NCI-H82 treated with DMSO at 0.1 percent for 48 hours (cell line): ENCODE measurements at regions not wholly inside any gene's neighbourhood (a gene's known extent, or its start where the extent isn't known, plus 50 kb on each side); places are given as distances from the start of the nearest gene placed in this dataset.

Experiments
- DNase-seq: peaks from one replicate; lab custom pipeline; 2025; ENCODE audit not compliant: unreplicated experiment; lab: John Stamatoyannopoulos, UW

DNA sequence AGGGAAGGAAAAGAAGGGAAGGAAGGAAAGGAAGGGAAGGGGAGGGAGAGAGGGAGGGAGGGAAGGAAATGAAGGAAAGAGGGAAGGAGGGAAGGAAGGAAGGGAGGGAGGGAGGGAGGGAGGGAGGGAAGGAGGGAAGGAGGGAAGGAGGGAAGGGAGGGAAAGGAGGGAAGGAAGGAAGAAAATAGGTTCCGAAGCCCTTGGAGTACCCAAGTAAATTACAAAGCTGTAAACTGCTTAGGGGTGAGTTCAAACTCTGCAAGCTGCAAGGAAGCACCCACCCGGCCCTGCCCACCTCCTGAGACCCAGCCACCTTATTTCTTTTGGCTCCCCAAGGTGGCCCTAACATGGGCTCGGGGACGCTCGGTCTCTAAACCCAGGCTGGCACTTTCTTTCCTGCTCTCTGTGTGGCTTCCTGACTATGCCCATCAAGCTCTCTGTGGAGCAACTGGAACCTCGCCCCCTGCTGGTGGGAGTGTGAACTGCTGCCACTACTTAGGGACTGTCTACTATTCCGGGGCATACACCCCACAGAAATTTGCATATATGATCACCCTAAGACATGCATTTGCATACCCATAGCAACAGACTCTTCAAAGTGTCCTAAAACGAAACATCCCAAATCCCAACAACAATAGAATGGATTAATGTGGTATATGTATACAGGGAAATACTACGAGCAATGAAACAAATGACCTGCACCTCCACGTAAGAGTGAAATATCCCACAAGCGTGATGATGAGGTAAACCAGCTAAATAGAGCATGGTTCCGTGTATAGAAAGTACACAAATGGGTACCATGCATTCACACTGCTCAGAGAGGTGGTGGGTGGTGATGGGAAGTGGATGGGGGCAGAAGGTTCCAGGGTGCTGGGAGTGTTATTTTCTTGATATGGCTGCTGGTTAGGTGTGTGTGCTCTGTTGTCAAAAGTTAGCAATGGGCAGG, 151.7 kb upstream of the TBL1X start:
- no peak for DNase-seq

DNA sequence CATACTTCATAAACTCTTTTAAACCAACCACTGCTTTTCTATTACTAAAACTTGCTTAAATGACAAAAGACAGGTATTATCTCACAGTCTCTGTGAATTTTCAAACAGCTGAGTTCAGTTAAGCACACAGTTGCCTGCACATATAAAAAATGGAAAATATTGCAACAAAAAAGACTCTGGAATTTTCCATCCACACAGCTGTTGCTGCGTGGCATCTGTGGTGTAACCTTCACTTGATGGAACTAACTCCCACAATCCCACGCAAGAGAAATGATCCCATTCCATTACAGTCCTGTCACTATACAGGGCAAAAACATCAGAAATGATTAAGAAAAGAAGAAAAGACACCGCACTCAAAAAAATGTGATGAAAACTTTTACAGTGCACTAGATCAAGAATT, 149.8 kb upstream of the TBL1X start:
- no peak for DNase-seq

DNA sequence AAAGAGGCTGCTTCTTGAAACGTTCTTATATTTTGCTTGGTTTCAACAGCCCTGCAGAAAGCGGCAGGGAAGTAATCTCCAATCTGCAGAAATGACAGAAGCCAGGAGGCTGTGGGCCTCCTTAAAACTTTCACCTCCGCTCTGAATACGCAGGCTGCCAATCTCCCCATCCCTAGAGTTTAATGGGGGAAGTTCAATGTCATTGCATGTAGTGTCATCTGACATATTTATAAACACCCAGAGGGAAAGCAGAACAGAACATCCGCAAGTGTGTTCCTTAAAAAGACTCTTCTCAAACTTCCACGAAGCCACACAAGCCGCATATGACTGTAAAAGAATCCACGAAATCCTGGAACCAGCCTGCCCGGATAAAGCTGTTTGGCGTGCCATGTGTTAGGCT, 148.8 kb upstream of the TBL1X start:
- no peak for DNase-seq

DNA sequence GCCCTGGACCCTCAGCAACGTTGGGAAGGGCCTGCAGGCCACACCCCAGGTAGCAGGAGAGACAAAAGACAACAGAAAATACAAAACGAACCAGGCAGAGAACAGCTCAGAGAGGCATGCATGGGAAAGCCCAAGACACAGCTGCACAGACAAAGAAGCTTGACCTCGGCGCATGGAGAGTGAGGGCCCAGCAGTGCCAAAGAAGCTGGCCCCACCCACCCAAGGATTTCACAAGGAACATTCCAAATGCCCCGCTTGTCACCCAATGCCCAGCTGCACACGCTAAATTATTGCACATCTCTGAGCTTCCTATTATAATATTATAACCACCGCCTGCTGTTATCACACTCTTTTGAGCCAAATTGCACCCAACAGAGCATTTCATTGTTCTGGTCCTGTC, 147.7 kb upstream of the TBL1X start:
- DNase-seq = no peak

DNA sequence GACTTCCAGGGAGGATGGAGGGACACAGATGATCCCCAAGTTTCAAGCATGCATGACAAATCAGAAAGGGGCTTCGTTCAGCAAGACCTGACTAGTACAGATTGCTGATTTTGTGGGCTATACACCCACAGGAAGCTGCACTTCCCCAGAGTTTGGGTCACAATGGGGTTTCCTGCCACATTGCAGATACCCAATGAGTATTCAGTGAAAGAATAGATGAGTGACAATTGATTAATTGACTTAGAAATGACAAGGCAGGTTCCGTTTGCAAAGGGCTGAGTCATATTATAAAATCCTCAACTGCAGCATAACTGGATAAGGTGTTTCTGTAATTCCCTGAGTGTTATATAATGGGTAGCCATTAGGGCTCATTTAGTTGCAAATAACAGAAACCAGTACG, 146.6 kb upstream of the TBL1X start:
- DNase-seq = no peak

DNA sequence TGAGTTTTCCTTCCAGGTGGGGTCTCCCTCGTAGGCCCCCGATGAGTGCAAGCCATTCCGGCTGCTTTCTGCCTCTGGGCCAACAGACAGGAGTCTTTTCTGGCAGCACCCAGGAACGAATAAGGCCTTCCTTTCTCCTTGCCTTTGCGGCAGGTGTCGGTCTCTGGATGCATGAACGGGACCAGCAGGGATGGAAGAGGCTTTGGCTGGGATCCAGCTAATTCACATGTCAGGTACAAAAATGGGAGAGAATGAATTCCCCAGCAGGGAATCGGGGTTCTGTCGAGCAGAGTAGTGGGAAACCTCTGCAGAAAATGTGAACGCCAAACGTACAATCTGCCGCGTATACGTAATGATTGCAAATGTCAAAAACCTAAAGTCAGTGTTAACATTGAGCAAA, 146.1 kb upstream of the TBL1X start:
- DNase-seq = no peak

DNA sequence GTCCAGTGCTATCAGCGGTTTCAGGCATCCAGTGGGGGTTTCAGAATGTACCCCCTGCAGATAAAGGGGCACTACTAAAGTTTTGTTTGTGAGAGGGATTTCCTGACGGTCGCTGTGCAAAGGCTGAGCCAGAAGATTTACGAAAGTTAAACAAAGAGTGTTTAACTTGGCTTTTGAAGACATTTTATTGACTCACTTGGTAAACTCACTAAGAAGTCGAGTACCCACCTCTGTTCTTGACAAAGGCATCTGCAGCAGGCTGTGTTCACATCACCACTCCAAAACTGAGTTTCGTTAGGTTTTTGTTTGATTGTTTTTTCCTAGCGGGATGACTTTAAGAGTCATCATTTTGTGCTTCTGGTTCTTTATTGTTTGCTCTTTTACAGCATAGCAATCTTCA, 143.9 kb upstream of the TBL1X start:
- DNase-seq = no peak

DNA sequence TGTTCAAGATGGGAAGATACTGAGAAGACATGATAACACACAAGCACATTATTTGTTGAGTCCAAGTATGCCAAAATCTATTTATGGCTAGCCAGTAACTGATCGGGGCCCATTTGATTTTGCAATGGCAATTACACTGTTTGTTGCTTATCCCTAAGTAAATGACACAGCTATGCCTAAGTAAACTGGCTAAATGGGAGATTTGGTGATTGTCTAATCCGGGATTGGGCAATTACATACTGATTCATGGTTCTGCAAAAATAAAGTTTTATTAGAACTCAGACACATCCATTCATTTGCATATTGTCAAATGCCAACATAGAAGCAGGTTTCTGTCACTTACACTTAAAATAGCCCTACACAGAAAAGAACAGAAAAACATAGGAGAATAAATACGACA, 140.2 kb upstream of the TBL1X start:
- DNase-seq = no peak

DNA sequence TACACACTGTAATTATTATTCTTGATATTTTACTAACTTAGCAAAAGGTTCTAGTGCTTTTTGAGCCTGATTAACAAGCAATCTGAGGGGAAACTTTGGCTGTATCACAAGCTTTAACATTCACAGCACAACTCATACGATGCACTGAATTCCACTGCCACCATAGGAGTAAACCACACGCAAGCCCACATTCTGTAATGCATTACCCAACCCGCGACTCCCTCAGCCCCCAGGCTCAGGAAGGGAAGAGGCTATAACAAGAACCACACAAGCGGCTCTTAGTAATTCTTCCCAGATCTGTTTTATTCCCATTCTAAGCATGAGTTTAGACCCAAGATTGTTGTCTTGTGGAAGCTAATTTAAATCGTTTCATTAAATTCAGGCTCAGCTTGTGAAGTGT, 138.5 kb upstream of the TBL1X start:
- DNase-seq = no peak

DNA sequence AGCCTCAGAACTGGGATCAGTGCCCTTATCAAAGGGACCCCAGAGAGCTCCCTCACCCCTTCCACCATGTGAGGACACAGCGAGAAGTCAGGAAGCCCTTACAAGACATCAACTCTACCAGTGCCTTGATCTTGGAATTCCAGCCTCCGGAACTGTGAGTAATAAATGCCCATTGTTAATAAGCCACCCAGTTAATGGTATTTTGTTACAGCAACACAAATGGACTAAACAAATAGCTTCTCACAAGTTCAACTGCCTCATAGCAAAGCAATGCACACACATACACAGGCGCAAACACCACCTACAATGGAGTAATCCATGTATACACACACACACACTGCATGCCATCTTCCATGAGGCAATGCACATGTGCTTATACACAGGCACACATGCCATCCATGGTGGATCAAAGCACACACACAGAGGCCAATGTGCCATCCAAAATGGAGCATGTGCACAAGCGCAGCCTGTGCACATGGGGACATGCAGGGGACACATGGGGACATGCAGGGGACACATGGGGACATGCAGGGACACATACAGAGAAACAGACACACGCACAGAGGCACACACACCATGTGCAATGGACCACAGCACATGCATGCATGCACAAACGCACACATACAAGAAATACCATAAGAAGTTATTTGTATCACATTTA, 137.6 kb upstream of the TBL1X start:
- DNase-seq = no peak

DNA sequence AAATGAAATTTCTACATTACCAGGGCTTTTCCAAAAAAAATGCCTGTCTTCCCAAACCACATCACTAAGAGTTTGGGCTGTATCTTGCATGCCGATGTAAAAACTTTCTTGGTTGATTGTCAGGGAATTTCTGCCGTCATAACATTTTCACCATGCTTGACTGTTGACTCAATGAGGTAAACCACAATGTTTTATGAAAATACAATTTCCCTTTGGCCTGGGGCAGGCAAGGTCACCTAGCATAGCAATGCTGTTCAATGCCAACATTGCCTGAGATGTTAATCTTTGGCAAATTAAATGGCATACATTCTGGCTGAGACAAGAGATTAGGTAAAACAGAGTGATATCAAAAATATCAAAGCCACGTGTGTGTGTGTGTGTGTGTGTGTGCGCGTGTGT, 137.1 kb upstream of the TBL1X start:
- DNase-seq = no peak

DNA sequence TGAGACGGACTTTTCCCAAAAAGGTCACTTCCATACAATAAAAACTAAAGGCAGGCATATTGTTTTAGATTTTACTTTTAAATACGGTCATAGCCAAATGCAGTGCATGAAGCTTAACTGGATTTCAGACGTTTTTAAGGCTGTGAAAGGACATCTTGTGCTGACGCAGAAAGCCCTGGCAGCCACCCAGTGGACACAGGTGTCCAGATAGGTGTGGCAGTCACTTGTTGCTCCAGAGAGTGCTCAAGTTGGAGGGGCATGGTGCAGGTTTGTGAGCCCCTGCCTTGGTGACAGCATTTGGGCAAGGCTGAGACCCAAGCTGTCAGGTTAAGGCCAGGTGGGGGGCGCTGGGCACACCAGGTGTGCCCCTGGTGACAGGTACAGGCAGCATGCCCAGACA, 135.8 kb upstream of the TBL1X start:
- DNase-seq = no peak

DNA sequence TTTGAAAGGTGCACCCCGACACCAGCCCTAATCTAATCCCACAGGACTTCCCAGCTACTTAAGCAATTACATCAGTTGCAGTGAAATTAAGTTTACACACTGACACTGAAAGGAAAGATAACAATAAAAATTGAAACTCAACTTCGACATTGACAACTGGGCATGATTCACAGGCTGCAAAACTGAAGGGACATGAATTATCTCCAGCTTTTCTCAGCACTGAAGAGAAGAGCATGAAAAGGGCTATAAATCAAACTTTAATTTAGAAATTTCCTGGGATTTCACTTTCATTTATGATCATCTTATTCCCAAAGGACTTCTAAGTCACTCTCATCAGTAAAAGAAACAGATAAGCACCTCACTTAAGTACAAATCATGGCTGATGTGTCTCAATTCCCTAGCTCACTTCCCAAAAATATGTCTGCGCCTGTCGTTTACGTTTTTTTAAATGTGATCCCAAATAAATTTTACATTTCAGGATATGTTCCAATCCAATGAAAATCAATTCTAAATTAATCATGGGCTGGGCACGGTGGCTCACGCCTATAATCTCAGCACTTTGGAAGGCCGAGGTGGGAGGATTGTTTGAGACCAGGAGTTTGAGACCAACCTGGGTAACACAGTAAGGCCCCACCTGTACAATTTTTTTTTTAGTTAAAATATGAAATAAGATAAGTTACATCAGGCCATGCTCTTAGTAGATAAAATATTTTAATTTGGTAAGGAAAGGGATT, 134.4 kb upstream of the TBL1X start:
- no peak for DNase-seq

DNA sequence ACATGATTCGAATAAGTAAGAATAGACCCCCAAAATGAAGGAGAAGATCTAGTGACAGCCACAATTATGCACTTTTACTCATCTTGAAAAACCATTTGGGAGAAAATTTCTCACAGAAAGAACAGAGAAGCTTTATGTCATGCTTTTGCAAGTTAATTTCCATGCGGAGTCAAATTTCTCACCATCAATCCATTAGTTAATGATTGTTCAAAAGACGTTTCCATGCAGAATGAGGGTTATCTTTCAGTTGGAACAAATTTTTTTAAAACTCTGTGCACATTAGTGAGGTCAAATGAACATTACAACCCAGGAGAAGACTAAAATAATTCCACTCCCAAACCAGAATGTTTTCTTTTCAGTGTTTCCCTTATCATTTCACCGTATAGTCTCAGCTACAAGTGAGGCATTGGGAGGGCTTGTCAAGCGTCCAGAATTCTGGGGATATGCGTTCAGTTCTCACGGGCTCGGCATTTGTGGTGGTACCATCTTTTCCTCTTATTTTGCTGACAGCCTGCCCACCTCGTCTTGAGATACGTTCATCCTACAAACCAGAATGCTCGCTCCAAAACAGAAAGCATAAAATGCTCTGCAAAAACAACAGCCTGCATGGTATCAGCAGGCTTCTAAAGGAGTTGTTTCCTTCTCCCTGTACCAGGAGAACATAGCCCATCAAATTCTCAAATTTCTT, 130.8 kb upstream of the TBL1X start:
- DNase-seq = no peak

DNA sequence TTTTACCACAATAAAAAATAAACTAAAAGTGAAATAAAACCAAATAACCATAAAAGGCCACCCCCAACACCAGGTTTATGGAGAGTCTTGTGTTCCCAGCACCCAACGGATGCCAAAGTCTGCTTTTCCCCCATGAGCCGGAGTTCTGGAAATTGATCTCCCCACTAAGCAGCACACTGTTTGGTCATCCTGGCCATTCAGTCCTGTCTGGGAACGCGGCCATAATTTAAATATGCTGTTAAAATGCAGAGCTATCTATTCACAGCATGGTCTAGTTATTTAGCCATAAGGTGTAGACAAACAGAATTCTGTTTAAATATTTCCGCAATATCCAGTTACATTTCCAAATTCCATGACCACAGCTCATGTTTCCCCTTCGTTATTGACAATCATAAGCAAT, 129.6 kb upstream of the TBL1X start:
- DNase-seq = no peak

DNA sequence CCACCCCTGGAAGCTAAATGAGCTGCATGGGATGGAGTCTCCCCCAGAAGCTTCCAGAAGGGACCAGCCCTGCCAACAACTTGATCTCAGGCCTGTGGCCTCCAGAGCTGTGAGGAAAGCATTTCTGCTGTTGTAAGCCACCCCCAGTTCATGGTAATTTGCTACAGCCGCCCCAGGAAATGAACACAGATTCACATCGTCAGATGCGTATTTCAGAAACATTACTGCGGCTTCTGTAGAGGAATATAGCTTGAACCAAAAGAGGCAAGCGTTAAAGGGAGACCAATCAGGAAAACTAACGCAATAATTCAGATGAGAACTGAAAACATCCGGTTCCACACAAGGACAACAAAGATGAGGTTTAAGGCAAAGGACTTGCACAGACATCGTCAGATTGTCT, 128.4 kb upstream of the TBL1X start:
- no peak for DNase-seq

DNA sequence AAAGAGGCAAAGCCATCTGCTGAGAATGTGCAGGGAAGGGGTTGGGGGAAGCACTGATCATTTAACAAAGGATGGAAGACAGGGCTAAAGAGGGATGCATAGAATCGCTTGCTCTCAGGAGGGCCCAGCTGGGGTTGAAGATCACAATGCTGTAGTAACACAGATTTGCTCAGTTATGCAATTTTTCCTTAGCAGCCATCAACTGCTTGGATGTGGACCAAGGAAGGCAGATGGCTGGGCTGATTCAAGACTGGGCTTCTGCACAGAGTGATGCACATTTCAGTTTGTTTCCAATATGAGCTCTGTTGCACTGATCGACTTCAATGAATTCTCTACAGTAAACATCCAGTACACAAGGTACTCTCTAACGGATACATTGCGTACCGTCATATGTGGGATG, 127.8 kb upstream of the TBL1X start:
- DNase-seq = no peak

DNA sequence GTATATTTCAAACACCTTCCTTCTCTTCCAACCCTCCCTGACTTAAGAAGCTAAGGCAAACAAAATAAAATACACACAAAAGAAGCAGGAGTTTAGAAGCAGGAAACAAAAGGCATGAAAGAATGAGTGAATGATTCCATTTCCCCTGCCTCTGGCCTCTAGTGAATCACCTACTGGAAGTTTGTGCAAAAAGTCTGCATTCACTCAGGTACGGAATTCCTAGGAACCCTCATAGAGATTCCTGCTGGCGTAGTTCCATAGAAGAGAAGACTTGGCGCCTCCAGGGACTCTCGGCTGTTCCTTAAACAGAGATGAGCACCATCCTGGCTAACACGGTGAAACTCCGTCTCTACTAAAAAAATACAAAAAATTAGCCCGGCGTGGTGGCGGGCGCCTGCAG, 125.9 kb upstream of the TBL1X start:
- DNase-seq = no peak

DNA sequence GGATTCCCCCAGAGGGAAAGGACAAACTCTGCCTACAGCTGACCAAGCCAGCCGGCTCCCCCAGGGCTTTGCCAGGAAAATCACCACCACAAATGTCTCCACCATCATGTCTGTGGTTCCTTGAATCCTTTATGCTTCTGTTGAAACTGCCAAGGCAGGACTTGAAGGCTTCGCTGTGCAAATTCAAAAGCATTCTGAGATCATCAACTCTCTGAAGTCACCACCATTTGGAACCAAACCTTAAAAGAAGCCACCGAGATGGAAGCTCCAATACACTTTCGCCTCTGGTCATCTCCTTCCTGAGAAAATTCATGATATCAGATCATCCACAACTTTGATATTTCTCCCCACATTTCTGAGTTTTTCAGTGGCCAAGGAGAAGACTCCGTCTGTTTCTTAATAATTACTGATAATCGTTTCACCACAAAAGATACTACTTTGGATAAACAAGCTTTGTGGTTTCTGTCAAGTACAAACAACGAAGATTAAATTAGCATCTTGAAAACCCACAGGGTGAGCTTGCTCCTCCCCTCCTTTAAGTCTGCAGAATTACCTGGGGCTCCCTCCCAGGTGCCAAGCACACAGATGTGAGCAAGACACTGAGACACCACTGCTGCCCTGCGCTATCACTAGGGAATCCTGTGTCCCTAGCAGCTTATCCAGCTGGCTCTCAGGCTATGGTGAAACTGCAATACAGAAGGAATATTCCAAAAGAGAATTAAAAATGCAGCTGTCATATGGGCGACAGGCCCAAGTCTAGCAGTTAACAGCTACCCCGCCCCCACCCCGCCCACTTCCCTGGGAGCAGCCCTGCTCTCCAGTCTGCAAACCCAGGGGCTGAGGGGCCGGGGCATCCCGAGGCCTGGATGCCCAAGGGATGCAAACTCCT, 125.0 kb upstream of the TBL1X start:
- DNase-seq = no peak

DNA sequence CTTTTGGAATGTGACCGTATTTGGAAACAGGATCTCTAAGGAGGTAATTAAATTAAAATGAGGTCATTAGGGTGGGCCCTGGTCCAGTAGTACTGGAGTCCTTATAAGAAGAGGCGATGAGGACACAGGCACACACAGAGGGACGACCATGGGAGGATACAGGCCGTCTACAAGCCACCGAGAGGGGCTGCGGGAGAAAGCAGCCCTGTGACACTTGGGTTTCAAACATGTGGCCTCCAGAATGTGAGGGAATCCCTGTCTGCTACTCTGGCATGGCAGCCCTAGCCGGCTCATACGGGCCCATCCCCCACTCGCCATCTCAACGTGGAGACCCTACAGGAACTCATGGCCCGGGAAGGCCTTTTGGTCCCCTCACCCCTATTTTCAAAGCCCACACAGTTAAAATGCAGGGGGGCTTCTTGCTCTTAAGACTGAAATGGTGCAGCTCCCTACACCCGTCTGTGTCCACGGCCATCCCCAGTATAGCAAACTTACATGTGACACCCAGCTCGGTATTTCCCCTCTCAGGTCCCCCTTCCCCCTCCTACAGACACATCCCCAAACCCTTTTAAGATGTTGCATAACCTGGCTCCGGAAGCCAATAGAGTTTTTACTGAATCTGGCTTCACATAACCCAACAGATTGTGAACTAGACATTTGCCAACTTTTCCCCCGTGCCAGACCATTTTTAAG, 124.1 kb upstream of the TBL1X start:
- peak; percentile 37 for DNase-seq
